ENCODE measurements at regions not wholly inside any gene's neighbourhood (a gene's known extent, or its start where the extent isn't known, plus 50 kb on each side); places are given as distances from the start of the nearest gene placed in this dataset.
"Not testable (repeated sequence)": the region's sequence is repeated elsewhere in the genome, so short reads cannot be mapped to it uniquely, and the experiment has no call there.

GRCh38 chr11:71723991-71724390 lies 109.0 kb upstream of the DEFB108B start:
- not testable (repeated sequence) for DNase-seq

- not testable (repeated sequence) for DNase-seq
Observed at GRCh38 chr11:71730748-71731147, 102.3 kb upstream of the DEFB108B start.

DNA sequence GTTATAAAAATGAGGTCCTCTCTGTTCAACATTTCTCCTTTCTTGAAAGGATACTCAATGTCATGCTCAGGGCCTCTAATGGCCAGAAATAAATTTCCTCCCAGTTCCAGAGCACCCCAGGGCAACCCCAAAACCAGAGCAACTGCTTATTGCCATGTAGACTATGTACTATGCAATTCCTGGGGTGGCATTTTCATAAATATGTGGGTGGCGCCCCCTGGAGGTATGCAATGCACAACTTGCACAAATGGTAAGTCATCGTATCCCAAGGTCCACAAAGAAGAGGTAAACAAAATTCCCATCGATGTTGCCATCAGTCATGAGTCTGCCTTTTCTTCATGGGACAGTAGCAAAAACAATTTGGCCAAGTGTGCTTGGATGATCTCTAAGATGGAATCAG lies 98.6 kb upstream of the DEFB108B start:
- peak; percentile 58 for DNase-seq

GRCh38 chr11:71738317-71738716 lies 94.7 kb upstream of the DEFB108B start:
- not testable (repeated sequence) for DNase-seq

GRCh38 chr11:71743385-71743784 lies 89.6 kb upstream of the DEFB108B start:
- not testable (repeated sequence) for DNase-seq

GRCh38 chr11:71745656-71746055 lies 87.3 kb upstream of the DEFB108B start:
- not testable (repeated sequence) for DNase-seq

DNA sequence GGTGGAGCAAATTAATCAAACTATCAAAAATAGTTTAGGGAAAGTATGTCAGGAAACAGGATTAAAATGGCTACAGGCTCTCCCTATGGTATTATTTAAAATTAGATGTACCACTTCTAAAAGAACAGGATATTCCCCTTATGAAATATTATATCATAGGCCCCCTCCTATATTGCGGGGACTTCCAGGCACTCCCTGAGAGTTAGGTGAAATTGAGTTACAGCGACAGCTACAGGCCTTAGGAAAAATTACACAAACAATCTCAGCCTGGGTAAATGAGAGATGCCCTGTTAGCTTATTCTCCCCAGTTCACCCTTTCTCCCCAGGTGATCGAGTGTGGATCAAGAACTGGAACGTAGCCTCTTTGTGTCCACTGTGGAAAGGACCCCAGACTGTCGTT lies 86.7 kb upstream of the DEFB108B start:
- not testable (repeated sequence) for DNase-seq

- not testable (repeated sequence) for DNase-seq
Observed at GRCh38 chr11:71748965-71749620, 83.9 kb upstream of the DEFB108B start.

DNA sequence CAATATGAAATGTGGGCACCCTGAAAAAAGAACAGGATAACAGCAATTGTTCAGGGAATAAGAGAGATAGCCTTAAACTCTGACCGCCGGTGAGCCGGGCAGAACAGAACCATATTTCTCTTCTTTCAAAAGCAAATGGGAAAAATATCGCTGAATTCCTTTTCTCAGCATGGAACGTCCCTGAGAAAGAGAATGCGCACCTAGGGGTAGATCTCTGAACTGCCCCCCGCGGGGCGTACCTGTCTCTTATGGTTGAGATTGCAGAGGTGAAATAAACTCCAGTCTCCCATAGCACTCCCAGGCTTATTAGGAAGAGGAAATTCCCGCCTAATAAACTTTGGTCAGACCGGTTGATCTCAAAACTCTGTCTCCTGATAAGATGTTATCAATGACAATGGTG lies 82.1 kb upstream of the DEFB108B start:
- not testable (repeated sequence) for DNase-seq

DNA sequence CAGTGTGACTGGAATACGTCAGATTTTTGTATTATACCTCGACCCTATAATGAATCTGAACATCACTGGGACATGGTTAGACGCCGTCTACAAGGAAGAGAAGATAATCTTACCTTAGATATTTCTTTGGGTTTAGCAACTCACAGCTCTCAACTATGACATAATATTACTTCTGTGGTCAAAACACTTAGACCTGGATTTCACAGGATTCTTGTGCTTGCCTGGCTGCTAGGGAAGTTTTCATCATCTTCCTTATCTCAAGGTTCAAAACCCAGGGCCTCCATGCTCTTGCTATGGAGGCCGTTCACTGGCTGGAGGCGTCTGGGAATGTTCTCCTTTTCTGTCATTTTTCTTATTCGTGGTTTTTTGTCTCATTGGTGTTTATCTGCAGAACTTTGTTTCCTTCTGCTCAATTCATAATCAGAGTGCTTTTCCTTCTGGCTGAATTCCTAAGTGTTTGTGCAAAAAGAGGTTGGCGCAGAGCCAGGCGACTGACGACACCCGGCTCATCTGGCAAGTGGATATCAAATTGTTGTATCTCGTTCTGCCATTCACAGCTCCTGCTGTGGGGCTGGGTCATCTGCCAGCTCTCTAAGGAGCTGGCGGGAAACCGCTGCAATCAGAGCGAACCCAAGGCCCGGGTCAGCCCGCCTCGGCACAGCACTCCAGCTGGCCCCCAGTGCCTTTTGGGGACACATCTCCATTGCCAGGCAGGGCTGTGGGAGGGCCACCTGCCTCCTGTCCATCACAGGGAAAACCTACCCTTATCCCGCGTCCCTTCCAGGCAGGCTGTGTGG lies 68.1 kb upstream of the DEFB108B start:
- DNase-seq: not testable (repeated sequence)

GRCh38 chr11:71767016-71767415 lies 66.0 kb upstream of the DEFB108B start:
- not testable (repeated sequence) for DNase-seq

DNA sequence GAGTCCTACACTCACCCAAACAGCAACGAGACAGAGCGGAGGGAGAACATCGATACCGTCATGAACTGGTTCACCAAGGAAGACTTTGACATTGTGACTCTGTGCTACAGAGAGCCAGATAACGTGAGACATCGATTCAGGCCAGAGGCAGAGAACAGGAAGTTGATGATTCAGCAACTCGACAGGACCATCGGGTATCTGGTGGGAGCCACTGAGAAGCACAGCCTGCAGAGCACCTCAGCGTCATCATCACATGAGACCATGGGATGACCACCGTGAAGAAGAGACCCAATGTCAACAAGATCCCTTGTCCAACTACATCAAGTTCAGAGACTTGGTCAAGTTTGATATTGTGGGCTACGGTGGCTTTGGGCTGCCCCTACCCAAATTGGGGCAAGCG lies 60.8 kb upstream of the DEFB108B start:
- not testable (repeated sequence) for DNase-seq

- DNase-seq: no peak
Observed at GRCh38 chr11:71774603-71775222, 58.3 kb upstream of the DEFB108B start.

- not testable (repeated sequence) for DNase-seq
Observed at GRCh38 chr11:71780116-71780515, 52.9 kb upstream of the DEFB108B start.

DNA sequence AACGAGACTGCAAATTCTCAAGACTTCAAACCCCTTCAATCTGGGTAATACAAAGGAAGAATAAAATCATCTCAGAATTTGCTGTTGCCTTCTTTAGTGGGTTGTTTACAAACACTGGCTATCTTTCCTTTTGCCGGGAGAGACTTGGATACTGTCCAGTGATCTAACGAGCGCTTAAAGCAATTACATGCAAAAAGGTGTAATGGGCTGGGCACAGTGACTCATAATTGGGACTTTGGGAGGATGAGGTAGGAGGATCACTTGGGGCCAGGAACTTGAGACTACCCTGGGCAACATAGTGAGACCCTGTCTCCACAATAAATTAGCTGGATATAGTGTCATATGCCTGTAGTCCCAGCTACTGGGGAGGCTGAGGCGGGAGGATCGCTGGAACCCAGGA lies 52.2 kb upstream of the DEFB108B start:
- DNase-seq: not testable (repeated sequence)

DNA sequence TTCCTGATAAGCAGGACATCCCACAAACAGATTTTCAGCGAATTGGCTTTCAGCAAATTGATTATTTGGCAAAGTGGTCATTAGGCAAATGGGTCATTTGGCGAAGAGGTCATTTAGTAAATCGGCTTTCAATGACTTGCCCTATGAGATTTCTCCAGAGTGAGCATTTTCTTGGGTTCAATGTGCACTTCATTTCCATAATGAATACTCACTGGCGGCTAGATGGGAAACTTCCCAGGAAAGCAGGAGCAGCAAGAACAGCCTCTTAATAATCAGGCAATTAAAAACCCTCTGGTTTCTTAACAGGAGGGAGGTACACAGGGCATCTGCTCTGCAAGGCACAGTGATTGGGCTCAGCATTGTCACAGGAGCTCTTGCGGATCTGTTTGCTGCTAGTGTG lies 51.5 kb upstream of the DEFB108B start:
- not testable (repeated sequence) for DNase-seq

- DNase-seq: not testable (repeated sequence)
Observed at GRCh38 chr11:71782229-71782861, 50.7 kb upstream of the DEFB108B start.

DNA sequence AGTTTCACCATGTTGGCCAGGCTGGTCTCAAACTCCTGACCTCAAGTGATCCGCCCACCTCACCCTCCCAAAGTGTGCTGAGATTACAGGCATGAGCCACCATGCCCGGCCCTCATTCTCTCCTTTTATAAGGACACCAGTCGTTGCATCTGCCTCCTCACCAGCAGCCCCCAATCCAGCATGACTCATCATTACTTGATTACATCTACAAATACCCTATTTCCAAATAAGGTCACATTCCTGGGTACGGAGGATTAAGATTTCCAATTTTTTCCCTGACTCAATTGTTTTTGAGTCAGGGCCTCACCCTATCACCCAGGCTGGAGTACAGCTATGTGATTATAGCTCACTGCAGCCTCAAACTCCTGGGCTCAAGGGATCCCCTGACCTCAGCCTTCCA lies 49.8 kb upstream of the DEFB108B start:
- not testable (repeated sequence) for DNase-seq

Measured in activated CD8-positive, alpha-beta memory T cell treated with anti-CD3 and anti-CD28 coated beads for 24 hours (primary cell).